Fibroblast of upper back skin (primary cell): ENCODE measurements at regions not wholly inside any gene's neighbourhood (a gene's known extent, or its start where the extent isn't known, plus 50 kb on each side); places are given as distances from the start of the nearest gene placed in this dataset.

Experiments used
- DNase-seq: peaks from one replicate; pipeline ENCODE4 v3.0.0-alpha.2; 2013

- DNase-seq = no peak
Observed at GRCh38 chr16:49022351-49022963, 259.2 kb downstream of the CBLN1 start.

- DNase-seq = peak; percentile 89
Observed at GRCh38 chr16:49021136-49021535, 260.5 kb downstream of the CBLN1 start.

GRCh38 chr16:49020436-49020835 is 261.2 kb downstream of the CBLN1 start:
- no peak for DNase-seq

GRCh38 chr16:49019831-49020230 is 261.8 kb downstream of the CBLN1 start:
- peak; percentile 19 for DNase-seq

DNA sequence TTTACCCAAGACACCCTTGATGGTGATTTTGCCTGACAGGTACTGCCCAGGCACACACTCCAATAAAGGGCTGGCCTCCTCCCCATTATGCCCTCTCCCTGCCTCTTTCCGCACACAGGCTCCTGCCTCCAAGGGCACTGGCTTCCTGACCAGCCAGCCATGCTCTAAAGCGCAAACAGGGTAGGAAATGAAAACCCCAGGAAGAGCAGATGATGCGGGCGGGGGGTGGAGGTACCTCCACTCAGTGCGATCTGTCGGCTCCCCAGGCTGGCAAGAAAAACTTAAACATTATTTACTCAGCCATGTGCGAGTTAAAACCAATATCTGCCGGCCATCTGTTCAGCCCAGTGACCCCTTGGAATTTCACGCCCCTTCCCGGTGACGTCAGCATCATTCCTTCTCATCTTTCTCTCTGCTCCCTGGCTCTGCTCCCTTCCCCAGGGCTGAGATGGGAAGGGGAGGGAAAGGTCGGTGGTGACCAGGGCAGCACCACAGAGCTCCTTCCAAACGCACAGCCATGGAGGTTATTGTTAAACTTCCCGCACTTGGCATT is 262.5 kb downstream of the CBLN1 start:
- DNase-seq = peak; percentile 59

DNA sequence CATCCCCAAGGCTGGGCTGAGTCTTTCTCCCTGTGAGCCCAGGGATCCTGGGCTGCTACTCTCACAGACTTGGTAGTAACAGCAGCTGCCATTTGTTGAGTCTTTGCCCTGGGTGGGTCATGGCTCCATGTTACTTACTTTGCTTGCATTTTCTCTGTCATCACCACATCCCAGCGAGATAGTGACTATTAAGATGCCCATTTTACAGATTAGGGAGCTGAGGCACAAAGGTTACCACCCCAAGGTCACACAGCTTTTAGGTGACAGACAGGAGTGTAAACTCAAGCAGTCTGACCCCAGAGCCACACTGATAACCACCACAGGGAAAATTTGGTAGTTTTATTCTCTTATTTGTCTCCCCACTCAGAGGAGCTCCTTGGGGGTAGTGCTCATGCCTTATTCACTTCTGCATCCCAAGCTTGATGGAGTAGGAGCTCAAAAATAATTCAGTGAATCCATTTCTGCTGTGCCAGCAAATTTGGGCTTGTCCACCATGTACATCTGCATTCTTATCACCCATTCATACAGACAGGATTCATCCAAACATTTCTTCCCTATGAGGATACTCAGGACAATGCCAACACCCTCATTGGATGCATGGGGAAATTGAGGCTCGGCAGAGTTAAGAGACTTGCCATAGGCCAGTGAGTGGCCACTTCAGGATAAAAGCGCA is 263.2 kb downstream of the CBLN1 start:
- DNase-seq = no peak

GRCh38 chr16:49017501-49017900 is 264.1 kb downstream of the CBLN1 start:
- peak; percentile 24 for DNase-seq

- no peak for DNase-seq
Observed at GRCh38 chr16:49016461-49016860, 265.2 kb downstream of the CBLN1 start.

- no peak for DNase-seq
Observed at GRCh38 chr16:49015225-49015592, 266.4 kb downstream of the CBLN1 start.

DNA sequence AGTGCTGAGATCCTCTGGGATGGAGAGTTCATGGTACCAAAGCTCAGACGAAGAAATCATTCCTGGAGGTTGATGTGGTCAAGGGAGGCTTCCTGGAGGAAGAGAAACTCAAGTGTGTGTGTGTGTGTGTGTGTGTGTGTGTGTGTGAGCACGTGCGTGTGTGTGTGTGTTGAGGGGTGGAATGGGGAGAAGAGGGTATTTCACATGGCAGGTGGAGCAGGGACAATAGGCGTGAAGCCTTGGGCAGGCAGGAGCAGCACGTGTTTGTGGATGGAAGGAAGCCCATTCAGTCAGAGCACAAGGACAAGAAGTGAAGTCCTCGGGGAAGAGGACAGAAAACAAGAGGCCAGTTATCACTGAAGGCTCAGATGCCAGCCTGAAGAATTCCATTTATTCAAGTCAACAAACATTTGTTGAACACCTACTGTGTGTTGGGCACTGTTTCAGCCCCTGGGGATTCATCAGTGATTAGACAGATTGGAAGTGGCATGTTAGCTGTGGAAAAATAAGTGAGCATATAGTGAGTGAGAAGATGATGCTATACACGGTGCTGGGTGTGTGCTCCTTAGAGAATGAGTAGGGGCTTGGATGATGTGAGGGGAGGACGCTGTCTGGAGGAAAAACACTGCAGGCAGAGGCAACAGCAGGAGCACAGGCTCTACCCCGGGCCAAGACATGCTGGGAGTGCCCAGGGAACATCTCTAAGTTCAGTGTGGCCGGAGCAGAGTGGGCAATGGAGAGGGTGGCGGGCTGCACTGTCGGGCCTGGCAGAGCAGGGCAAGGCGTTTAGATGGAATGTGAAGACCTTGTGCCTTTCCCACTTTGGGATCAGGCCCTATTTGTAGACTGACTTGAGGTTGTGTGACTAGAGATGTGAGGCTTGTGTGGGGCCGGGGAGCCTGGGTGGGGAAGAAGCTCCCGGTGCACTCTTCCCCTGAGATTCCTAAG is 267.1 kb downstream of the CBLN1 start:
- no peak for DNase-seq

GRCh38 chr16:49013727-49014080 is 267.9 kb downstream of the CBLN1 start:
- no peak for DNase-seq

DNA sequence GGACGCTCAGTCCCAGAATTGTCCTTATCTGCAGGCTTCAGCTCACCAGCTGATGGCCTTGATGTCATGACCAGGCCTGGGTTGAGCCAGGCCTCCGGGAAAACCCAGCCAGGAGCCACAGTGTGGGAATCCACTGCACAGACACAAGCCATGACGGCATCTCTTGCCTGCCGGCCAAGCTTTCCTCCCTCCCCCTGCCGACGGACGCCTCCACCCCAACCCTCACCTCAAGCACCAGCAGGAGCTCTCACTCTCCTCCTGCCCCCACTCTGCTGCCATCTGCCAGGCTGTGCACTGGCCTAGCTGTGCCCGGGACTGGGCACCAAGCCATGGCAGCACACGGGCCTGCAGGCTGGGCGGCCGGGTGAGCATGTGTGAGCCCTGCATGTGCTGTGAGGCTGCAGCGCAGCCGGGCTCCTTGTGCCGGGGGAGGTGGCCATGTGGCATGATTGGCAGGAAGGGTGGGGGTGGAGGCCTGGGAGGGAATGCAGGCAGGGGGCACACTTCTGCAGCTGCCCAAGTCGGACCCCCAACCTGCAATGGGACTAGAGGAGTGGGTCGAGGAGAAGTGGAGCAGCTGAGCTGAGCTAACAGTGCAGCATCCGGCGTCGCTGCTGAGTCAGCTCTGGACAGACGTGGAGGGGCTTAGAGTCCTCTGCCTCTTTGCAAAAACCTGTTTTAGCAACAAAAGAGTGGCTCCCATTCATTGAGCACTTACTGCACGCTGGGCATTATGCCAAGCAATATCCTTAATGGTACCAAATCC is 268.5 kb downstream of the CBLN1 start:
- no peak for DNase-seq

- no peak for DNase-seq
Observed at GRCh38 chr16:49011901-49012300, 269.7 kb downstream of the CBLN1 start.

DNA sequence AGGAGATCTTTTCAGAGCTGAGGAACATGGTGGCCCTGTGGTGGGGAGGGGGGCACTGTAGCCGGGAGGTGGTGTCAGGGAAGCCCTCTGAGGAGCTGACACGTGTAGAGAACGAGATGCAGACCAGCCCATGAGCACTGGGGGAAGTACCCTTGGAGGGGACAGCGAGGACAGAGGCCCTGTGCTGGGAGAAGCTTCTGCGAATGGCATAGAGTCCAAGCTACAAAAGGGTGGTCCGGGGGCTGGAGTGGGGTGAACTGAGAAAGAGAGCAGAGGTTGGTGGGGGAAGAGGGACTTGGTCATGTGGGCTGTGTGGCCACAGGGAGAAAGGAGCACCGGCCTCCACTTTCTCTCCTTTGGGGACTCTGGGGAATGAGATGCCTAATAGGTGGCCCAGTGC is 270.8 kb downstream of the CBLN1 start:
- DNase-seq = no peak

- DNase-seq = no peak
Observed at GRCh38 chr16:49010396-49010795, 271.2 kb downstream of the CBLN1 start.

DNA sequence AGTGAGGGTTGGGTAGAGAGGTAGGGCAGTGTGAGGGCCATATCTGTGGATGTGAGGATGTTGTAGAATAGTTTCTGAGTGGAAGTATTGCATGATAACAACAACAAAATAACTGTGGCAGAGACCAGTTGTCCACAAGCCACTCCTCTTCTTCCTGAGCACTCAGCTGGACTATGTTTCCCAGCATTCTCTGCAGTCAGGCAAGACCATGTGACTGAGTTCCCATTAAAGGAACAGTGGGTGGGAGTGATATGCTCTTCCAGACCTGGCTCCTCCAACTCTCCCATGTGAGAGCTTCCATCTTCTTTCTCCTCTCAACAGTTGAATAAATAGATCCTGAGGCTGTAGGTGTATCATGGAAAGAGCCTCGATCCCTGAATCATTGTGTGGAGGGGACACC is 272.4 kb downstream of the CBLN1 start:
- no peak for DNase-seq

GRCh38 chr16:49003992-49004391 is 277.6 kb downstream of the CBLN1 start:
- no peak for DNase-seq

GRCh38 chr16:49003022-49003421 is 278.6 kb downstream of the CBLN1 start:
- DNase-seq = no peak

- DNase-seq = no peak
Observed at GRCh38 chr16:49000594-49000993, 281.0 kb downstream of the CBLN1 start.

DNA sequence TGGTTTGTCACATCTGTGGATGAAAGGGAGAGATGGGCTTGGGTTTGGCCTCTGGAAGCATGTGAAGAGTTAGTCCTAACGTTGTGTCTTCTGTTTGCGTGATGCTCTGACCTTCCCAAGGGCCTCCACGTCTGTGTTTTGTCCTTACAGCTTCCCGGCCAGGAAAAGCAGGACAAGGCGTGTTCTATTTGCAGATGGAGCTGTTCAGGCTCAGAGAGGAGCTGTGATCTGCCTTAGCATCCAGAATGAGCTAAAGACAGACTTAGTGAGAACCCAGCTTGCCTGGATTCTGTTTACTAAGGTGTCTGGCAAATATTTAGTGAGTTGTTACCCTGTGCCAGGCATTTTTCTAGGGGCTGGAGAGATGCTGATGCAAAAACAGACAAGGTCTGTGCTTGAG is 282.1 kb downstream of the CBLN1 start:
- no peak for DNase-seq

GRCh38 chr16:48999044-48999443 is 282.6 kb downstream of the CBLN1 start:
- DNase-seq = no peak

GRCh38 chr16:48997946-48998345 is 283.7 kb downstream of the CBLN1 start:
- DNase-seq = no peak

GRCh38 chr16:48997081-48997615 is 284.5 kb downstream of the CBLN1 start:
- DNase-seq = no peak
